ENCODE measurements at regions not wholly inside any gene's neighbourhood (a gene's known extent, or its start where the extent isn't known, plus 50 kb on each side); places are given as distances from the start of the nearest gene placed in this dataset.

- H3K36me3 ChIP-seq (ENCODE audit: insufficient read depth, low read length, poor library complexity, severe bottlenecking) = no peaks in the 10 kb centered on the region
- intact Hi-C loops (cut with micrococcal nuclease; ENCODE audit: unreplicated experiment) = no loop called here
- no peaks in the 10 kb centered on the region for H3K9me3 ChIP-seq (ENCODE audit: low read depth, low read length, poor library complexity, severe bottlenecking)
- TF ChIP-seq EZH2 (IDR thresholded peaks at IDR 0.05; ENCODE audit: borderline replicate concordance, low read depth, low read length, poor library complexity, severe bottlenecking) (no peak), CTCF (conservative IDR thresholded peaks at IDR 0.05; ENCODE audit: low read depth, low read length) (0 out of 2 replicates have a peak, but pooled peaks have one; percentile 8)
- no peak for DNase-seq (ENCODE audit: low spot score)
- ChIA-PET POLR2A (ENCODE audit: low non-redundant PET) (no interaction called here), CTCF (no interaction called here)
- no peaks in the 10 kb centered on the region for H3K4me1 ChIP-seq (ENCODE audit: insufficient read depth, low read length, poor library complexity, severe bottlenecking)
- H3K27ac ChIP-seq (ENCODE audit: low read depth, low read length, poor library complexity, severe bottlenecking) = no peak overlapping the region
- H3K4me3 ChIP-seq (ENCODE audit: low read depth, low read length, poor library complexity, severe bottlenecking) = no peak overlapping the region
- no TSS peak for BruUV-seq (replicated peaks)
- no peaks in the 10 kb centered on the region for H3K27me3 ChIP-seq (replicated peaks; ENCODE audit: insufficient read depth, low read depth, low read length, poor library complexity)
These were observed 119.1 kb upstream of the CHORDC1 start for GRCh38 chr11:90341986-90342385.

- Histone ChIP-seq H3K27me3 (replicated peaks; ENCODE audit: insufficient read depth, low read depth, low read length, poor library complexity) (no peaks in the 10 kb centered on the region), H3K27ac (ENCODE audit: low read depth, low read length, poor library complexity, severe bottlenecking) (no peak overlapping the region), H3K4me1 (ENCODE audit: insufficient read depth, low read length, poor library complexity, severe bottlenecking) (no peaks in the 10 kb centered on the region), H3K4me3 (ENCODE audit: low read depth, low read length, poor library complexity, severe bottlenecking) (no peak overlapping the region), H3K9me3 (ENCODE audit: low read depth, low read length, poor library complexity, severe bottlenecking) (no peaks in the 10 kb centered on the region), H3K36me3 (ENCODE audit: insufficient read depth, low read length, poor library complexity, severe bottlenecking) (no peaks in the 10 kb centered on the region)
- ChIA-PET CTCF (no interaction called here), POLR2A (ENCODE audit: low non-redundant PET) (no interaction called here)
- no TSS peak for BruUV-seq (replicated peaks)
- DNase-seq (ENCODE audit: low spot score) = no peak
- TF ChIP-seq CTCF (conservative IDR thresholded peaks at IDR 0.05; ENCODE audit: low read depth, low read length) (no peak), EZH2 (IDR thresholded peaks at IDR 0.05; ENCODE audit: borderline replicate concordance, low read depth, low read length, poor library complexity, severe bottlenecking) (no peak)
- intact Hi-C loops (cut with micrococcal nuclease; ENCODE audit: unreplicated experiment) = no loop called here
These were observed 109.6 kb upstream of the CHORDC1 start for GRCh38 chr11:90332415-90332814.

GRCh38 chr11:90330632-90331031 is 107.8 kb upstream of the CHORDC1 start:
- TF ChIP-seq CTCF (conservative IDR thresholded peaks at IDR 0.05; ENCODE audit: low read depth, low read length) (no peak), EZH2 (IDR thresholded peaks at IDR 0.05; ENCODE audit: borderline replicate concordance, low read depth, low read length, poor library complexity, severe bottlenecking) (no peak)
- CTCF ChIA-PET = no interaction called here
- Histone ChIP-seq H3K4me3 (ENCODE audit: low read depth, low read length, poor library complexity, severe bottlenecking) (no peak overlapping the region), H3K9me3 (ENCODE audit: low read depth, low read length, poor library complexity, severe bottlenecking) (no peaks in the 10 kb centered on the region), H3K27ac (ENCODE audit: low read depth, low read length, poor library complexity, severe bottlenecking) (no peak overlapping the region), H3K4me1 (ENCODE audit: insufficient read depth, low read length, poor library complexity, severe bottlenecking) (no peaks in the 10 kb centered on the region), H3K27me3 (replicated peaks; ENCODE audit: insufficient read depth, low read depth, low read length, poor library complexity) (no peaks in the 10 kb centered on the region), H3K36me3 (ENCODE audit: insufficient read depth, low read length, poor library complexity, severe bottlenecking) (no peaks in the 10 kb centered on the region)
- BruUV-seq (replicated peaks) = no TSS peak
- POLR2A ChIA-PET (ENCODE audit: low non-redundant PET) = no interaction called here
- DNase-seq (ENCODE audit: low spot score) = no peak
- intact Hi-C loops (cut with micrococcal nuclease; ENCODE audit: unreplicated experiment) = no loop called here
